SU-DHL-6 (cell line): ENCODE measurements at regions not wholly inside any gene's neighbourhood (a gene's known extent, or its start where the extent isn't known, plus 50 kb on each side); places are given as distances from the start of the nearest gene placed in this dataset.

Source experiments
- EZH2phosphoT487 ChIP-seq: fragments of 200-600 bp; sonication (generic), shearing (Covaris generic); conservative IDR thresholded peaks from 2 replicates; pipeline ENCODE4 v1.6.1; 2018; ENCODE audit warnings: mild to moderate bottlenecking, antibody characterized with exemption, low read length, moderate library complexity, mixed read lengths
- TF ChIP-seq, protein P1 (sequence below): fragments of 200-600 bp; sonication (generic); IDR thresholded peaks from one replicate; pipeline ENCODE4 v1.5.1; 2017; ENCODE audit warnings: antibody characterized with exemption, mild to moderate bottlenecking, low read length, moderate library complexity; ENCODE audit not compliant: insufficient read depth, poor library complexity, severe bottlenecking

DNA sequence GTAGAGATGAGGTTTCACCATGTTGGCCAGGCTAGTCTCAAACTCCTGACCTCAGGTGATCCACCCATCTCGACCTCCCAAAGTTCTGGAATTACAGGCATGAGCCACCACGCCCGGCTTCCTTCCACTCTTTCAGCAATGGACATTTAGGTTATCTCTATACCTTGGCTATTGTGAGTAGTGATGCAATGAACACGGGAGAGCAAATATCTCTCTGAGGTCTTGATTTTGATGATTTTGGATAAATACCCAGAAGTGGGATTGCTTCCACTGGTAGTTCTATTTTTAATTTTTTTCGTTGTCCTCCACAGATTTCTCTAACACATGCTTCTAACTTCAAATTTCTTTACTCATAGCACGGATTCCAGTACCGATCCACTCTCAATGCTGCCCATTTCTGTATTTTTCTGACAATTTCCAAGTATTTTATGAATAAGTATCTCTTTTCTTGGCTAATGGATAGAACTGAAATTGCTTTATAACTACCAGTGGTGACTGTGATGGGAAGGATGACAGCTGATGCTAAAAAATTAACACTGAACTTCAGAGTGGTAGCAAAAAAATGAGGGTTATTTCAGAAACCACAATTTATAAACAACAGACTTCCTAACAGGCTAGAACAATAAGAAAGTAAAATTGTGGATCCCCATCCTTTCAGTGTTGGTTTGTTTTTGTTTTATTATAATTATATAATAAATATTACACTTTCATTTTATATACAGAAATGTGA is 327.5 kb upstream of the RUNX1 start:
- TF ChIP-seq, protein P1, sequence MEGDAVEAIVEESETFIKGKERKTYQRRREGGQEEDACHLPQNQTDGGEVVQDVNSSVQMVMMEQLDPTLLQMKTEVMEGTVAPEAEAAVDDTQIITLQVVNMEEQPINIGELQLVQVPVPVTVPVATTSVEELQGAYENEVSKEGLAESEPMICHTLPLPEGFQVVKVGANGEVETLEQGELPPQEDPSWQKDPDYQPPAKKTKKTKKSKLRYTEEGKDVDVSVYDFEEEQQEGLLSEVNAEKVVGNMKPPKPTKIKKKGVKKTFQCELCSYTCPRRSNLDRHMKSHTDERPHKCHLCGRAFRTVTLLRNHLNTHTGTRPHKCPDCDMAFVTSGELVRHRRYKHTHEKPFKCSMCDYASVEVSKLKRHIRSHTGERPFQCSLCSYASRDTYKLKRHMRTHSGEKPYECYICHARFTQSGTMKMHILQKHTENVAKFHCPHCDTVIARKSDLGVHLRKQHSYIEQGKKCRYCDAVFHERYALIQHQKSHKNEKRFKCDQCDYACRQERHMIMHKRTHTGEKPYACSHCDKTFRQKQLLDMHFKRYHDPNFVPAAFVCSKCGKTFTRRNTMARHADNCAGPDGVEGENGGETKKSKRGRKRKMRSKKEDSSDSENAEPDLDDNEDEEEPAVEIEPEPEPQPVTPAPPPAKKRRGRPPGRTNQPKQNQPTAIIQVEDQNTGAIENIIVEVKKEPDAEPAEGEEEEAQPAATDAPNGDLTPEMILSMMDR, result no peak
- no peak for TF ChIP-seq EZH2phosphoT487
